Transverse colon (tissue), 4 donors: ENCODE measurements at regions not wholly inside any gene's neighbourhood (a gene's known extent, or its start where the extent isn't known, plus 50 kb on each side); places are given as distances from the start of the nearest gene placed in this dataset.

ENCODE experiments used
- DNase-seq: peaks from one replicate; pipeline ENCODE4 v3.0.0-alpha.2; 2019
- H3K27ac ChIP-seq, 4 donors: fragments of 200-600 bp; sonication (generic); 2 replicates each; pipeline ENCODE4 v1.5.1; 2016 to 2018; ENCODE audit warnings: inconsistent platforms in 4 of 4
- H3K27me3 ChIP-seq: fragments of 200-600 bp; sonication (generic); 2 replicates; pipeline ENCODE4 v1.5.1; 2017; ENCODE audit warnings: inconsistent platforms
- H3K36me3 ChIP-seq, 4 donors: fragments of 200-600 bp; sonication (generic); 2 replicates each; pipeline ENCODE4 v1.5.1; 2017 to 2019; ENCODE audit warnings: inconsistent platforms in 4 of 4
- H3K4me1 ChIP-seq, 4 donors: fragments of 200-600 bp; sonication (generic); 2 replicates each; pipeline ENCODE4 v1.5.1; 2017 to 2020; ENCODE audit warnings: inconsistent platforms in 4 of 4
- H3K4me3 ChIP-seq, 4 donors: fragments of 200-600 bp; sonication (generic); 1 replicate in 1 of 4; 2 replicates in 3 of 4; pipeline versions ENCODE4 v1.5.1 to v1.6.1; 2017 to 2019; ENCODE audit warnings: inconsistent platforms in 4 of 4
- H3K9me3 ChIP-seq, 2 donors: fragments of 200-600 bp; sonication (generic); 2 replicates each; pipeline ENCODE4 v1.5.1; 2017 to 2019; ENCODE audit warnings: inconsistent platforms in 2 of 2
- EP300 ChIP-seq: sonication (generic); formaldehyde crosslinking; IDR thresholded peaks from one replicate; pipeline ENCODE4 v1.6.1; 2017; ENCODE audit warnings: antibody characterized with exemption, low read depth
- POLR2A ChIP-seq: fragments of 450-650 bp; IDR thresholded peaks from one replicate; pipeline ENCODE4 v1.6.1; 2016; ENCODE audit warnings: antibody characterized with exemption, mild to moderate bottlenecking, moderate library complexity
- POLR2AphosphoS5 ChIP-seq, 3 donors: sonication (generic); formaldehyde crosslinking; IDR thresholded peaks; one replicate each; pipeline ENCODE4 v1.6.1; 2016; ENCODE audit warnings: antibody characterized with exemption in 3 of 3
- WGBS, 2 donors: methylation state at CpG; one replicate each; pipeline ENCODE4 v1.1.5; 2018; ENCODE audit warnings: low coverage in 1 of 2; 5-methylcytosine and 5-hydroxymethylcytosine counted together
- in situ Hi-C, 4 donors: fragments of 200-750 bp; cut with MboI; loops; one replicate each; pipeline versions ENCODE4 v1.15.0 to v1.15.1; 2017; ENCODE audit warnings: low sequenced_read_pairs in 3 of 4, low pct_ligation_motif_present in 1 of 4, low pct_unique_long_range_greater_than_20kb in 1 of 4
- intact Hi-C: fragments of 100-400 bp; cut with DNase I; formaldehyde crosslinking; loops from one replicate; pipeline ENCODE4 v1.15.1; 2023; ENCODE audit warnings: low total_unique reads
- TF ChIP-seq, protein P1 (sequence below), 5 experiments: fragments of 200-600 bp in 3 of 5; fragments of 450-650 bp in 2 of 5; sonication (generic) in 3 of 5; IDR thresholded peaks; 1 replicate in 2 of 5; 2 replicates in 3 of 5; pipeline ENCODE4 v1.5.1; 2016 to 2017; ENCODE audit warnings: antibody characterized with exemption in 5 of 5, inconsistent platforms in 3 of 5, mild to moderate bottlenecking in 2 of 5, moderate library complexity in 1 of 5

DNA sequence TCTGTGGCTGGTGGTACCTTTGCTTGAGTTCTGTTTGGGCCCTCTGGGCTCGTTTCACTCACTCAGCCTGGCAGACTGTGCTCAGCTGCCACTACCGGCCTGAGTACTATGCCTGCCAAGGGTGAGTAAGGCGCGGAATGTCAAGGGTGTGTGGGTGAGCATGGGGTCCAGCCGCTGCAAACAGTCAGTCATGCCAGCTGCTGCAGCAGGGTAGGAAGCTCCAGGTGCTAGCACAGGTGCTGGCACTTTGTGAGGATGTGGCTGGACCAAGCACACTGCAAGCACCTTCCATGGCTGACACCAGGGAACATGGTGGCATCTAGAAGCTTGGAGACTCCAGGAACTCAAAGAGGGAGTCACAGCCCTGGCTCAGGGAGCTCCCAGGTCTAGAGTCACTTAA is 368.6 kb upstream of the ACO1 start:
- Histone ChIP-seq H3K27me3 (no peaks in the 10 kb centered on the region), H3K4me3 (no peak overlapping the region), H3K9me3 (no peaks in the 10 kb centered on the region), H3K4me1 (no peaks in the 10 kb centered on the region), H3K27ac (no peak overlapping the region), H3K36me3 (no peaks in the 10 kb centered on the region)
- in situ Hi-C loops = no loop called here
- 71 to 81% methylated on average over 2 to 5 of the region's 5 CpGs for WGBS, 2 donors
- no peak for TF ChIP-seq POLR2AphosphoS5 (IDR thresholded peaks at IDR 0.05)
- TF ChIP-seq POLR2A = no peak
- TF ChIP-seq, protein P1, sequence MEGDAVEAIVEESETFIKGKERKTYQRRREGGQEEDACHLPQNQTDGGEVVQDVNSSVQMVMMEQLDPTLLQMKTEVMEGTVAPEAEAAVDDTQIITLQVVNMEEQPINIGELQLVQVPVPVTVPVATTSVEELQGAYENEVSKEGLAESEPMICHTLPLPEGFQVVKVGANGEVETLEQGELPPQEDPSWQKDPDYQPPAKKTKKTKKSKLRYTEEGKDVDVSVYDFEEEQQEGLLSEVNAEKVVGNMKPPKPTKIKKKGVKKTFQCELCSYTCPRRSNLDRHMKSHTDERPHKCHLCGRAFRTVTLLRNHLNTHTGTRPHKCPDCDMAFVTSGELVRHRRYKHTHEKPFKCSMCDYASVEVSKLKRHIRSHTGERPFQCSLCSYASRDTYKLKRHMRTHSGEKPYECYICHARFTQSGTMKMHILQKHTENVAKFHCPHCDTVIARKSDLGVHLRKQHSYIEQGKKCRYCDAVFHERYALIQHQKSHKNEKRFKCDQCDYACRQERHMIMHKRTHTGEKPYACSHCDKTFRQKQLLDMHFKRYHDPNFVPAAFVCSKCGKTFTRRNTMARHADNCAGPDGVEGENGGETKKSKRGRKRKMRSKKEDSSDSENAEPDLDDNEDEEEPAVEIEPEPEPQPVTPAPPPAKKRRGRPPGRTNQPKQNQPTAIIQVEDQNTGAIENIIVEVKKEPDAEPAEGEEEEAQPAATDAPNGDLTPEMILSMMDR (IDR thresholded peaks at IDR 0.05) = no peak
- no peak for TF ChIP-seq EP300
- DNase-seq = no peak
- intact Hi-C loops = no loop called here

DNA sequence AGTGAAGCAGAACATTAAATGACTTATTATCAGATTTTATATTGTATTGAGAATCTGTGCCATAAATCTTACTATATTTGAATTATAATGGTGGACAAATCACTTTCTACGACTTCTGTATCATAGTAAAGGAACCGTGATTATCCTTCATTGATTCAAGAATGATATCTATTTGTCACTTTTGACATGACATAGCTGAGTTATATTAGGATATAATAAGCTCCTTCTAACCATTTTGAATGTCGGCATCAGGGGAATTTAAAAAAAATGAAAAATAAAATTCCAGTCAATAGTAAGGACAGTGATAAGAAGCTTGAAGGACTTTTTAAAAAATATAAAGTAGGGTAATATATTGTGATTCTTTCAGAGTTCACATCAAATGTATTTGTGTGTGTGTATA is 338.9 kb upstream of the ACO1 start:
- DNase-seq = no peak
- in situ Hi-C loops = no loop called here
- intact Hi-C loops = no loop called here
- no peaks in the 10 kb centered on the region for H3K36me3 ChIP-seq
- no peaks in the 10 kb centered on the region for H3K4me1 ChIP-seq
- H3K27me3 ChIP-seq = no peaks in the 10 kb centered on the region
- no peak overlapping the region for H3K27ac ChIP-seq
- TF ChIP-seq EP300 = no peak
- no peak for TF ChIP-seq POLR2A
- TF ChIP-seq, protein P1 (IDR thresholded peaks at IDR 0.05) = no peak
- TF ChIP-seq POLR2AphosphoS5 (IDR thresholded peaks at IDR 0.05) = no peak
- WGBS, 2 donors = 68 to 89% methylated on average over 3 of the region's 3 CpGs
- H3K9me3 ChIP-seq = no peaks in the 10 kb centered on the region
- H3K4me3 ChIP-seq = no peak overlapping the region

DNA sequence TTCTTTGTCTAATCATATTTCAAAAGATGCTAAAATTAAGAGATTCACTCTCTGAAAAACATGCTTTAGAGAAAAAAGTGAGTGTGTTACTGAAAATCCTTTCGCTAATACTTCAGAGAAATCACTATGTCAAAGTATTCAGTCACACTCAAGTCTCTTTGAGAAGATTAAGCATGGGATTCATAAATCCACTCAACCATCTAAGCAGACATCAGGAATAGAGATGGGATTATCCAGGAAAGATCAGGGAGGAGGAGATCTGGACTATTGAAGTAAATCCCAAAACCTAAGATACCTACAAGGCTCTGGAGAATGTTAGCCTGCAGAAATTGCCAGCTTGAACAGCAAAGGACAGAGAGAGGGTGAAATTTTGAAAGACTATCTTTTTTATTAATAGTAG is 317.2 kb upstream of the ACO1 start:
- Histone ChIP-seq H3K4me3 (no peak overlapping the region), H3K36me3 (no peaks in the 10 kb centered on the region), H3K27me3 (no peaks in the 10 kb centered on the region), H3K9me3 (no peaks in the 10 kb centered on the region), H3K4me1 (no peaks in the 10 kb centered on the region), H3K27ac (no peak overlapping the region)
- intact Hi-C loops = no loop called here
- no peak for DNase-seq
- no peak for TF ChIP-seq EP300
- TF ChIP-seq POLR2A = no peak
- TF ChIP-seq POLR2AphosphoS5 (IDR thresholded peaks at IDR 0.05) = no peak
- TF ChIP-seq, protein P1 (IDR thresholded peaks at IDR 0.05) = no peak
- in situ Hi-C loops = no loop called here
- 80 to 86% methylated on average over 1 of the region's 1 CpG for WGBS, 2 donors

DNA sequence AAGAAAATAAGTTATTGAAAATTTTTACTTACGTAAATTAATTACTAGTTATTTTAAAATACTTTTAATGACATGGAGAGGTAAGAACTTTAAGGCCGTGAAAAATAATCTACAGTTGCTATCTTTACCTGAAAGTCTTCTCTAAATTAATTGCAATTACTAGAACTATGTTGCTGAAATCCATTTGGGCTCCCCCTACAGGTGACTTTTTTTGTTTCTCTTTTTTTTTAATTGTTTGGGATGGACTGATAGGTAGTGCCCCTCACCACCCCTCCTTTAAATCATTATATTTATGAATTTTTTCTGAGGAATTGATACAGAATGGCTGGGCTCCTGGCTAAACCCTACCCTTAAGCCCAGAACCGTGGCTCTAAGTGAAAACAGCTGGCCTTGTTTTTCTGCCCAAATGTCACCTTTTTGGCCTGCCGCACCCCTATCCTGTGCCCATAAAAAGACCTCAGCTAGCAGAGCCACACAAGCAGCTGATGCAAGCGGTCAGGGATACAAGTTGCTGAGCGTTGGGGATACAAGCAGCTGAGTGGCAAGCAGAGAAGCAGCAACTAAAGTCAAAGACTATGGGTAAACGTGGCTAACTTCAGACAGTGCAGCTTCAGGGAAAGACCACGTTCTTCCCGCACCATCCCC is 315.2 kb upstream of the ACO1 start:
- intact Hi-C loops = no loop called here
- in situ Hi-C loops = no loop called here

More for the DNA sequence above, 315.2 kb upstream of the ACO1 start:
- H3K27ac ChIP-seq = no peak overlapping the region
- DNase-seq = no peak
- 34 to 59% methylated on average over 4 to 9 of the region's 9 CpGs for WGBS, 2 donors
- H3K36me3 ChIP-seq = no peaks in the 10 kb centered on the region
- no peak for TF ChIP-seq POLR2AphosphoS5 (IDR thresholded peaks at IDR 0.05)
- TF ChIP-seq, protein P1 (IDR thresholded peaks at IDR 0.05) = peak in 1 of 5 experiments; percentile 14
- H3K4me3 ChIP-seq = no peak overlapping the region
- H3K27me3 ChIP-seq = no peaks in the 10 kb centered on the region
- H3K9me3 ChIP-seq = no peaks in the 10 kb centered on the region
- no peaks in the 10 kb centered on the region for H3K4me1 ChIP-seq
